Upper lobe of left lung (tissue), 4 donors: ENCODE measurements at regions not wholly inside any gene's neighbourhood (a gene's known extent, or its start where the extent isn't known, plus 50 kb on each side); places are given as distances from the start of the nearest gene placed in this dataset.

Experiments used
- CTCF ChIP-seq, 6 experiments: fragments of 450-650 bp in 4 of 6; fragments of 200-600 bp in 2 of 6; sonication (generic) in 2 of 6; IDR thresholded peaks; one replicate each; pipeline ENCODE4 v1.5.1; 2016 to 2019; ENCODE audit warnings: antibody characterized with exemption in 6 of 6
- POLR2A ChIP-seq, 4 donors: fragments of 450-650 bp; IDR thresholded peaks; one replicate each; pipeline ENCODE4 v1.5.1; 2016 to 2017; ENCODE audit warnings: antibody characterized with exemption in 4 of 4, mild to moderate bottlenecking in 2 of 4

- TF ChIP-seq CTCF (IDR thresholded peaks at IDR 0.05), result no peak
- no peak for TF ChIP-seq POLR2A (IDR thresholded peaks at IDR 0.05)
Observed at GRCh38 chr10:8283986-8284385, 229.5 kb downstream of the GATA3 start.
